GM20000 (cell line): ENCODE measurements at regions not wholly inside any gene's neighbourhood (a gene's known extent, or its start where the extent isn't known, plus 50 kb on each side); places are given as distances from the start of the nearest gene placed in this dataset.

Experiments used
- DNase-seq: peaks from one replicate; pipeline ENCODE4 v3.0.0; 2012; ENCODE audit warnings: low spot score
- TF ChIP-seq, protein P1 (sequence below): IDR thresholded peaks from 2 replicates; pipeline ENCODE4 v1.5.1; 2012; ENCODE audit warnings: mild to moderate bottlenecking, control low read depth; ENCODE audit errors: extremely low read depth, missing control alignments

DNA sequence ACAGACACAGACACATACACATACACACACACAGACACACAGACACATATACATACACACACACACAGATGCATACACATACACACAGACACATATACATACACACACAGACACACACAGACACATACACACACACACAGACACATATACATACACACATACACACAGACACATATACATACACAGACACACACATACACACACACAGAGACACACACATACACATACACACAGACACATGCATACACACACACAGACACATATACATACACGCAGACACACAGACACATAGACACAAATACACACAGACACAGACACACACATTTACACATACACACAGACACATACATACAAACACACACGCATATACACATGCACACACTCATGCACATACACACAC lies 81.5 kb upstream of the ARL4C start:
- TF ChIP-seq, protein P1, sequence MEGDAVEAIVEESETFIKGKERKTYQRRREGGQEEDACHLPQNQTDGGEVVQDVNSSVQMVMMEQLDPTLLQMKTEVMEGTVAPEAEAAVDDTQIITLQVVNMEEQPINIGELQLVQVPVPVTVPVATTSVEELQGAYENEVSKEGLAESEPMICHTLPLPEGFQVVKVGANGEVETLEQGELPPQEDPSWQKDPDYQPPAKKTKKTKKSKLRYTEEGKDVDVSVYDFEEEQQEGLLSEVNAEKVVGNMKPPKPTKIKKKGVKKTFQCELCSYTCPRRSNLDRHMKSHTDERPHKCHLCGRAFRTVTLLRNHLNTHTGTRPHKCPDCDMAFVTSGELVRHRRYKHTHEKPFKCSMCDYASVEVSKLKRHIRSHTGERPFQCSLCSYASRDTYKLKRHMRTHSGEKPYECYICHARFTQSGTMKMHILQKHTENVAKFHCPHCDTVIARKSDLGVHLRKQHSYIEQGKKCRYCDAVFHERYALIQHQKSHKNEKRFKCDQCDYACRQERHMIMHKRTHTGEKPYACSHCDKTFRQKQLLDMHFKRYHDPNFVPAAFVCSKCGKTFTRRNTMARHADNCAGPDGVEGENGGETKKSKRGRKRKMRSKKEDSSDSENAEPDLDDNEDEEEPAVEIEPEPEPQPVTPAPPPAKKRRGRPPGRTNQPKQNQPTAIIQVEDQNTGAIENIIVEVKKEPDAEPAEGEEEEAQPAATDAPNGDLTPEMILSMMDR, result no peak
- DNase-seq, result no peak

GRCh38 chr2:234577191-234577590 lies 80.3 kb upstream of the ARL4C start:
- DNase-seq, result no peak
- TF ChIP-seq, protein P1, result no peak

DNA sequence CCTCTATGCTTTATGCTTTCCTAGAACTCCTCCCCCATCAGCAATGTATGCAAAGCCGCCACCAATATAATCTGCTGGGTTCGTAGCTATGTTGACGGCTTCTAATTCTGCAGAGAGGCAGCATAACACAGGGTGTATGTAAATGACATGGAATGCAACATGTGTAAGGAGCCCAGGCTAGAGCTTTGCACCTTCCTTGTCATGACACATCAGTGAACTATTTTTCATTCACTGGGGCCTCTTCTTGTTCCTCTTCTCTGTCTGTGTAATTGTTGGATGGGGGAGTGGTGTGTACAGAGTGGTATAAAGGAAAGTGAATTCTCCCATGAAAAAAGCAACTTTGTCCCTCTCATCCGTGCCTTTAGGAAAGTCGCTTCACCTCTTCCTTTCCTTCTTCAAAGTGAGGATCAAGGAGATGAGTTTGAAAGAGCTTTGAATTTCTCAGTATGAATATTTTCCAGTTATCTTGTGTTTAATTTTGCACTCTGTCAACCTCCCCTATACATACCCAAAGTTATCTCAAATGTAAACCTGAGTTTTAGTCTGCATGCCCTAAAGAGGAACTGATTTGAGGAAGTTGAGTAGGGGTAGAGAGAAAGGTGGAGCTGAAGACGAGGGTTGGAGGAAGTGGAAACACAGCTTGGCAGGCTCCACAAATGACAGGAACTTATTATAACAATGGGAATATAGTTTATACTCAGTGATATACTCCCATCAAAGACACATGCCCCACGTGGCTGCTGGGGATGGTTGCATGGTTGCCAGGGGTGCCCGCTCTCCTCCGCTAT lies 74.9 kb upstream of the ARL4C start:
- TF ChIP-seq, protein P1, result no peak
- DNase-seq, result no peak

DNA sequence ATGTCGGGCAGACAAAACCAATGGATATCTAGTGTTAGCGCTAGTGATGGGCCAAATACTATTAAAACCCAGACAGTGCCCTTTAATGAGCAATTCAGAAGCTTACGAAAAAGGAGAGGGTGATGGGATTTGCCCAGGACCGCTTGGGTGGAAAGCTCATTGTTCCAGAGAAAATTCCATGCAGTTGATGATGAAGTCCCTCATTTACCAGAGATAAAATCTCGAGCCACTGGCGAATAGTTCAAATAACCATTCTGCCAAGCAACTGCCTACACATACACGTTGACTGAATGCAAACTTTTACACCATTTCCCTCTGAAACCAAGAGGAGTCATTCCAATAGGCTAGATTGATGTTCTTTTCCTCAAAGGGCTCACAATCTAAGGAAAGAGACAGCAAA lies 73.6 kb upstream of the ARL4C start:
- TF ChIP-seq, protein P1, result no peak
- DNase-seq, result no peak

DNA sequence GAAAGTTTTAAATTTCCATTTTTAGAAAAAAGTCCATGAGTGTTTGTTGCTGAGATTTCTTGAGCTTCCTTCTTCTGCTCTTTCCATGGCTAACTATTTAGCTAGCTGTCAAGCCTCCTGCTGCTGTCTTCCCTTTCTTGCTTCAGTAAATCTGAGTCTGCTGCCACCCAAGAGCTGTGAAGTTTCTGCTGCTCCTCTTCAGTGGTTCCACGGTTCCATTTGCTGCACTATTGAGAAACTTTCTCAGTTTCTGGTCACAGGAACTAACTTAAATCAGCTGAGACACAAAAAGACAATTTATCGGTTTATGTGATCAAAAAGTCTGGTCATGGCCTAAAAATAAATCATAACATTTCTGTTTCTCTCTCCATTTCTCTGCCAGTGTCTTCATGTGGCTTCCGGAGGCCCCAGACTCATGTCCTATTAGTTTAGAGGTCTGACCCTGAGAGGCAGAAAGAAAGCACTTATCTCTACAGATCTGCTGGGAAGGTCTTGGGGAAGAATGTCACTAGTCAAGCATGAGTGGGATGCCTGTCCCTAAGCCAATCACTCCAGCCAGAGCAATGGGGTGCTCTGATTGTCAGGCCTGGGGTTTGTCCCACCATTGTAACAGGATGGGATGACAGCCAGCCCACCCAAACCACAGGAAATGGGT lies 73.0 kb upstream of the ARL4C start:
- TF ChIP-seq, protein P1, result no peak
- DNase-seq, result no peak

DNA sequence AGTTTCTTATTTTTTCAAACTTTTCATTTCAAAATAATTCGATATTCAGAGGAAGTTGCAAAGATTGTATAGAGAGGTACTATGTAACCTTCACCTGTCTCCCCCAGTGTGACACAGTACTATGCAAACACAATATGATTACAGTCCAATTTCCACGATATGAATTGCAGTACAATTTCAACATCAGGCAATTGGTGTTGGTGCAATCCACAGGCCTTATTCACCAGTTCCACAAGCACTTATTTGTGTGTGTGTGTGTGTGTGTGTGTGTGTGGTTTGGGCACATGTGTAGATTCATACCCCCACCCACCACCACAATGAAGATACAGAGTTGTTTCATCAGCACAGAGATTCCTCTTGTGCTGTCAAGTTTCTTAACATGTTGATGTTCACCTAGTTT lies 69.7 kb upstream of the ARL4C start:
- TF ChIP-seq, protein P1, result no peak
- no peak for DNase-seq

DNA sequence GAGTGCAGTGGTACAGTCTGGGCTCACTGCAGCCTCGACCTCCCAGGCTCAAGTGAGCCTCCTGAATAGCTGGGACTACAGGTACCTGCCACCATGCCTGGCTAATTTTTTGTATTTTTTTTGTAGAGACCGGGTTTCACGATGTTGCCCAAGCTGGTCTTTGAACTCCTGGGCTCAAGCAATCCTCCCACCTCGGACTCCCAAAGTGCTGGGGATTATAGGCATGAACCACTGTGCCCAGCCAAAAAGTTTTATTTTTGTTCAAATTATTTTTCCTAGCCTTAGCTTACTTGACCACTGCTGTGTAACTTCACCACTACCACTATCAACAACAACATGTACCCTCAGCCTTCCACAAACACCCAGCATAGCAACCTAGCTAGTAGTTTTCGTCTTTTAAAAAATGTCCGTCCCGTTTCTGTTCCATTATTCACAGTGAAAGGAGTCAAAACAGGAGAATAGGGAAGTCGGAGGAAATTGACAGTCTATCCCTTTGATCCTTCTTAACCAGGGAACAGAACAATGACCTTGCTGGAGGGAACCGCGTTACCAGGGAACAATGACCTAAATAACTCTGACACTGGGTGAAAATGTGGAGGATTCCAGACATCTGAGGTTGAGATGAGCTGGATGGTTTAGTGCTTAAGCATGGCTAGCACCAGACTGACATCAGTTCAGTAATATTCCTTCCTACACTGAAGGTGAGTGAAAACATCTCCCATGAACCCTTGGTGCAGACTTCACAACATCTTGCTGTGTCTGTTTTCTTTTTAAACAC lies 69.2 kb upstream of the ARL4C start:
- DNase-seq, result no peak
- TF ChIP-seq, protein P1, result no peak
